Osteoblast (primary cell): ENCODE measurements at regions not wholly inside any gene's neighbourhood (a gene's known extent, or its start where the extent isn't known, plus 50 kb on each side); places are given as distances from the start of the nearest gene placed in this dataset.
A peak's percentile ranks its signal among the peaks of the same experiment; 100 is the strongest.
"Not testable (repeated sequence)": the region's sequence is repeated elsewhere in the genome, so short reads cannot be mapped to it uniquely, and the experiment has no call there.

ENCODE experiments used
- DNase-seq: peaks from one replicate; pipeline ENCODE4 v3.0.0; 2011; ENCODE audit warnings: low spot score, mixed read lengths; ENCODE audit not compliant: insufficient read length; ENCODE audit errors: missing footprints
- H2AFZ ChIP-seq: 2 replicates; pipeline ENCODE4 v1.6.0; 2011; ENCODE audit warnings: mild to moderate bottlenecking, low read length
- H3K27ac ChIP-seq: 2 replicates; pipeline ENCODE4 v1.5.1; 2011; ENCODE audit warnings: mild to moderate bottlenecking, low read depth, low read length, moderate library complexity
- H3K27me3 ChIP-seq: 2 replicates; pipeline ENCODE4 v1.6.0; 2012; ENCODE audit warnings: mild to moderate bottlenecking, control low read depth, inconsistent platforms, low read length, moderate library complexity; ENCODE audit not compliant: insufficient read depth
- H3K36me3 ChIP-seq: 2 replicates; pipeline ENCODE4 v1.5.1; 2011; ENCODE audit warnings: mild to moderate bottlenecking, low read length, control low read depth, moderate library complexity; ENCODE audit not compliant: insufficient read depth
- H3K4me1 ChIP-seq: 2 replicates; pipeline ENCODE4 v1.5.1; 2011; ENCODE audit warnings: mild to moderate bottlenecking, low read length, control low read depth, moderate library complexity; ENCODE audit not compliant: insufficient read depth
- H3K4me2 ChIP-seq: 2 replicates; pipeline ENCODE4 v1.6.0; 2011; ENCODE audit warnings: mild to moderate bottlenecking, low read length; ENCODE audit not compliant: insufficient read depth
- H3K4me3 ChIP-seq: fragments of 200-600 bp; sonication (generic); 3 replicates; pipeline ENCODE4 v1.5.1; 2012; ENCODE audit warnings: mild to moderate bottlenecking, low read length, inconsistent platforms; ENCODE audit not compliant: insufficient read depth
- H3K79me2 ChIP-seq: 2 replicates; pipeline ENCODE4 v1.6.0; 2012; ENCODE audit warnings: mild to moderate bottlenecking, low read length, control low read depth, inconsistent platforms; ENCODE audit not compliant: insufficient read depth
- H3K9me3 ChIP-seq: 2 replicates; pipeline ENCODE4 v1.5.1; 2011; ENCODE audit warnings: low read depth, low read length, control low read depth
- H4K20me1 ChIP-seq: 2 replicates; pipeline ENCODE4 v1.6.0; 2012; ENCODE audit warnings: mild to moderate bottlenecking, low read length, control low read depth; ENCODE audit not compliant: insufficient read depth
- CTCF ChIP-seq: IDR thresholded peaks from 2 replicates; pipeline ENCODE4 v1.5.1; 2011; ENCODE audit warnings: mild to moderate bottlenecking, low read depth, low read length, moderate library complexity; ENCODE audit errors: extremely low read depth

- Histone ChIP-seq H3K27ac (no peak overlapping the region), H4K20me1 (no peaks in the 10 kb centered on the region), H3K4me2 (no peak overlapping the region), H3K27me3 (no peaks in the 10 kb centered on the region), H2AFZ (no peak overlapping the region), H3K9me3 (no peaks in the 10 kb centered on the region), H3K4me1 (no peaks in the 10 kb centered on the region), H3K4me3 (no peak overlapping the region), H3K36me3 (no peaks in the 10 kb centered on the region), H3K79me2 (no peaks in the 10 kb centered on the region)
- DNase-seq: no peak
- no peak for TF ChIP-seq CTCF
These were observed 1223.9 kb downstream of the FOXD4L5 start for GRCh38 chr9:64061013-64061627.

DNA sequence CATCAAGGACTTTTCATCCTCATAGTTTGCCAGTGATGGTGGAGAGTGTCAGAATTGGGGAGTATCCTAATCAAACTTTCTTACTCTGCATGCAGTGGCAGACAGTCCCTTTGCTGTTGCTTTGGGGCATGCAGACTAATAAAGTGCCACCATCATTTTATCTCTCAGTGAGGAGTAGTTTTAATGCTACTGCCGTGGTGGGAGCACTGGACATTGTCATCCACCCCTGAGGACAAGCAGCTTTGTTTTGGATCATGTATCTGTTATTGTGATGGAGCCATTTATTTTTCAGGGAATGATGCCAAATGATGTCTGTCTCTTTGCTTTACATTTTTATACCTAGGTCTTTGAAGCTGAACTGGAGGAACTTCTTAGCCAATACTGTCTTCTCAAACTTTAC, 1226.9 kb downstream of the FOXD4L5 start:
- H3K4me2 ChIP-seq, H3K4me1 ChIP-seq, H3K27ac ChIP-seq, DNase-seq, H3K4me3 ChIP-seq, H3K27me3 ChIP-seq, H2AFZ ChIP-seq, H3K79me2 ChIP-seq, H3K9me3 ChIP-seq, H4K20me1 ChIP-seq, H3K36me3 ChIP-seq: not testable (repeated sequence)

GRCh38 chr9:64057553-64057952, 1227.5 kb downstream of the FOXD4L5 start:
- Histone ChIP-seq H3K9me3 (no peaks in the 10 kb centered on the region), H3K79me2 (no peaks in the 10 kb centered on the region), H4K20me1 (no peaks in the 10 kb centered on the region), H3K4me3 (no peak overlapping the region), H3K36me3 (no peaks in the 10 kb centered on the region), H3K27me3 (no peaks in the 10 kb centered on the region), H3K4me1 (no peaks in the 10 kb centered on the region), H3K4me2 (no peak overlapping the region), H3K27ac (no peak overlapping the region), H2AFZ (no peak overlapping the region)
- DNase-seq: no peak
- TF ChIP-seq CTCF: no peak

GRCh38 chr9:64028925-64029324, 1256.1 kb downstream of the FOXD4L5 start:
- not testable (repeated sequence) for H3K4me1 ChIP-seq, H3K27me3 ChIP-seq, H3K9me3 ChIP-seq, H4K20me1 ChIP-seq, H3K36me3 ChIP-seq, H3K79me2 ChIP-seq, H3K4me2 ChIP-seq, H3K27ac ChIP-seq, H2AFZ ChIP-seq, H3K4me3 ChIP-seq, DNase-seq

DNA sequence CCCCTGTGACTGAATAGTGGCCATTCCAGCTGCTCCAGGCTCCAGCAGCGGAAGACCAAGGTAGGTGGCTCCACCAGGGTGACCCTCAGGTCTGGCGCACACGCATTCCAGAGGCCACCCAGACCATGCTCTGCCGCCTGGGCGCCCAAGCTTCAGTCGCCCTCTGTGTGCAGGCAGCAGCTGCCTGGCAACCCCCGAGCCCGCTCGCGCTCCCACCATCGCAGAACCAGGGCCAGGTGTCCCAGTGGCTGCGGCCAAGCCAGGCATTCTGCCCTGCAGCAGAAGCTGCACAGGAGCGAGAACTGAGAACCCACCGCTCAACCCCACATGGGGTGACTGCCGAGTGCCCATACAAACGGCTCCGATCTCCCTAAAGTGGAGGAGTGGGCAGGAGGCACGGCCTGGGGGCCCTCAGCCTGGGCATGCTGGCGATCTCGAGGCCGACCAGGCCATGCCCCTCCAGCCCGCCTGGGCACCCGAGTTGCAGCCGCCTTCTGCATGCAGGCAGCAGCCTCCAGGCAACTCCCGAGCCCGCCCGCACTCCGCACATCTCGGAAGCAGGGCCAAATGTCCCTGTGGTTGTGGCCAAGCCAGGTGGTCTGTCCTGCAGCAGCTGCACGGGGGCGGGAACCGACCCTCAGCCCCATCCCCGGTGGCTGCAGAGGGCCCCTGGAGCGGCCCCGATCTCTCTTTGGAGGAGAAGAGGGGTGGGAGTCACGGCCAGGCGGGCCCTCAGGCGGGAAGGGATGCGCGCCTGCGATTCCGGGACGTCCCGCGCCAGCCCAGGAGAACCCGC, 1264.1 kb downstream of the FOXD4L5 start:
- not testable (repeated sequence) for H3K4me3 ChIP-seq, H3K4me1 ChIP-seq, H3K4me2 ChIP-seq, H4K20me1 ChIP-seq, H3K27me3 ChIP-seq, H2AFZ ChIP-seq, H3K9me3 ChIP-seq, H3K27ac ChIP-seq, H3K79me2 ChIP-seq, H3K36me3 ChIP-seq
- peak; percentile 35 for DNase-seq

DNA sequence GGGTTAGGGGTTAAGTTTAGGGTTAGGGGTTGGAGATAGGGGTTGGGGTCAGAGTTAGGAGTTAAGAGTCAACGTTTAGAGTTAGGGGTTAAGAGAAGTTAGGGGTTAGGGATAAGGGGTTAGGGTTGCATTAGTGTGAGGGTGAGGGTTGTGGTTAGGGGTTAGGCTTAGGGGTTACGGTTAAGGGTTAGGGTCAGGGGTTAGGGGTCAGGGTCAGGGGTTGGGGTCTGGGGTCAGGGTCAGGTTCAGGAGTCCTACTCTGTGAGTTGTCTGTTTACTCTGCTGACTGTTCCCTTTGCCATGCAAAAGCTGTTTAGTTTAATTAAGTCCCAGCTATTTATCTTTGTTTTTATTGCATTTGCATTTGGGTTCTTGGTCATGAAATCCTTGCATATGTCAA, 1267.3 kb downstream of the FOXD4L5 start:
- H4K20me1 ChIP-seq, H2AFZ ChIP-seq, H3K27ac ChIP-seq, H3K79me2 ChIP-seq, H3K36me3 ChIP-seq, H3K4me3 ChIP-seq, H3K27me3 ChIP-seq, H3K9me3 ChIP-seq, H3K4me2 ChIP-seq, H3K4me1 ChIP-seq, DNase-seq: not testable (repeated sequence)

DNA sequence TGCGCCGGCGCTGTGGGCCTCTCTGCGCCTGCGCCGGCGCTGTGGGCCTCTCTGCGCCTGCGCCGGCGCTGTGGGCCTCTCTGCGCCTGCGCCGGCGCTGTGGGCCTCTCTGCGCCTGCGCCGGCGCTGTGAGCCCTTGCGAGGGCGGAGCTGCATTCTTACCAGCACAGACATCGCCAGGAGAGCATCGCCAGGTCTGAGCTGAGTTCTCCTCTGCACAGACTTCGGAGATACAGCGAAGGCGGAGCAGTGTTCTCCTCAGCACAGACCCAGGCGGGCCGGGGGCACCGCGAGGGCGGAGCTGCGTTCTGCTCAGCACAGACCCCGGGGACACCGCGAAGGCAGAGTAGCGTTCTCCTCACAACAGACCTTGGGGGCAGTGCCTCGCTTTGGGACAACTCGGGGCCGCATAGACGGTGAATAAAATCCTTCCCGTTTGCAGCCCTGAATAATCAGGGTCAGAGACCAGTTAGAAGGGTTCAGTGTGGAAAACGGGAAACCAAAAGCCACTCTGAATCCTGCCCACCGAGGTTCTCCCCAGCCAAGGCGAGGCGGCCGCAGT, 1268.1 kb downstream of the FOXD4L5 start:
- H3K4me1 ChIP-seq, H3K36me3 ChIP-seq, H3K27ac ChIP-seq, H3K79me2 ChIP-seq, H4K20me1 ChIP-seq, H3K9me3 ChIP-seq, H3K27me3 ChIP-seq, DNase-seq: not testable (repeated sequence)
- Histone ChIP-seq H3K4me3 (peak overlapping the region; percentile 66), H3K4me2 (peak overlapping the region; percentile 23), H2AFZ (peak overlapping the region; percentile 47)
